ENCODE measurements at regions not wholly inside any gene's neighbourhood (a gene's known extent, or its start where the extent isn't known, plus 50 kb on each side); places are given as distances from the start of the nearest gene placed in this dataset.
"Not testable (repeated sequence)": the region's sequence is repeated elsewhere in the genome, so short reads cannot be mapped to it uniquely, and the experiment has no call there.

- H3K27me3 ChIP-seq: no peaks in the 10 kb centered on the region
Measured at GRCh38 chr10:130936851-130937250, 374.7 kb downstream of the TCERG1L start.

GRCh38 chr10:130938051-130938450 is 373.5 kb downstream of the TCERG1L start:
- H3K9me3 ChIP-seq: no peaks in the 10 kb centered on the region
- intact Hi-C loops (cut with DNase I): no loop called here
- ATAC-seq: no peak

More at GRCh38 chr10:130936851-130937250, 374.7 kb downstream of the TCERG1L start:
- H3K27ac ChIP-seq: no peak overlapping the region
- intact Hi-C loops (cut with DNase I): no loop called here
- WGBS (ENCODE audit: insufficient coverage, low coverage, low lambda C conversion rate, missing lambda C conversion rate): 45% methylated on average over 5 of the region's 5 CpGs
- no peak for TF ChIP-seq POLR2A (IDR thresholded peaks at IDR 0.05)
- TF ChIP-seq CTCF (IDR thresholded peaks at IDR 0.05): no peak
- no peak overlapping the region for H3K4me3 ChIP-seq
- no peaks in the 10 kb centered on the region for H3K4me1 ChIP-seq
- no peaks in the 10 kb centered on the region for H3K9me3 ChIP-seq
- no peaks in the 10 kb centered on the region for H3K36me3 ChIP-seq
- ATAC-seq (no peak), DNase-seq (no peak)

GRCh38 chr10:130938891-130939290 is 372.6 kb downstream of the TCERG1L start:
- H3K36me3 ChIP-seq; H3K9me3 ChIP-seq; intact Hi-C loops (cut with DNase I); ATAC-seq; H3K4me3 ChIP-seq; H3K4me1 ChIP-seq; H3K27me3 ChIP-seq; DNase-seq; H3K27ac ChIP-seq: not testable (repeated sequence)
- WGBS (ENCODE audit: insufficient coverage, low coverage, low lambda C conversion rate, missing lambda C conversion rate): 70% methylated on average over 7 of the region's 7 CpGs

More at GRCh38 chr10:130938051-130938450, 373.5 kb downstream of the TCERG1L start:
- no peak for TF ChIP-seq CTCF (IDR thresholded peaks at IDR 0.05)
- no peak overlapping the region for H3K27ac ChIP-seq
- no peak for DNase-seq
- no peaks in the 10 kb centered on the region for H3K4me1 ChIP-seq
- H3K4me3 ChIP-seq: no peak overlapping the region
- no peaks in the 10 kb centered on the region for H3K27me3 ChIP-seq
- 86% methylated on average over 8 of the region's 11 CpGs for WGBS (ENCODE audit: insufficient coverage, low coverage, low lambda C conversion rate, missing lambda C conversion rate)
- no peaks in the 10 kb centered on the region for H3K36me3 ChIP-seq

GRCh38 chr10:130941886-130942285 is 369.6 kb downstream of the TCERG1L start:
- no peaks in the 10 kb centered on the region for H3K27me3 ChIP-seq
- no peaks in the 10 kb centered on the region for H3K4me1 ChIP-seq
- WGBS (ENCODE audit: insufficient coverage, low coverage, low lambda C conversion rate, missing lambda C conversion rate): 50% methylated on average over 10 of the region's 10 CpGs
- TF ChIP-seq POLR2A (IDR thresholded peaks at IDR 0.05) (no peak), CTCF (IDR thresholded peaks at IDR 0.05) (no peak)
- no peak overlapping the region for H3K4me3 ChIP-seq
- no peaks in the 10 kb centered on the region for H3K9me3 ChIP-seq
- H3K27ac ChIP-seq: no peak overlapping the region
- intact Hi-C loops (cut with DNase I): no loop called here
- ATAC-seq: no peak
- no peak for DNase-seq
- no peaks in the 10 kb centered on the region for H3K36me3 ChIP-seq

GRCh38 chr10:130952086-130952485 is 359.4 kb downstream of the TCERG1L start:
- no peaks in the 10 kb centered on the region for H3K4me1 ChIP-seq
- no peak overlapping the region for H3K4me3 ChIP-seq
- H3K27me3 ChIP-seq: no peaks in the 10 kb centered on the region
- intact Hi-C loops (cut with DNase I): no loop called here
- 59% methylated on average over 3 of the region's 5 CpGs for WGBS (ENCODE audit: insufficient coverage, low coverage, low lambda C conversion rate, missing lambda C conversion rate)
- no peak overlapping the region for H3K27ac ChIP-seq
- TF ChIP-seq CTCF (IDR thresholded peaks at IDR 0.05): no peak
- no peak for DNase-seq
- H3K9me3 ChIP-seq: no peaks in the 10 kb centered on the region
- H3K36me3 ChIP-seq: no peaks in the 10 kb centered on the region
- ATAC-seq: no peak

All from right lobe of liver (tissue), 6 donors.